H1 (cell line): ENCODE measurements at regions not wholly inside any gene's neighbourhood (a gene's known extent, or its start where the extent isn't known, plus 50 kb on each side); places are given as distances from the start of the nearest gene placed in this dataset.

ENCODE experiments used
- CEBPB ChIP-seq: IDR thresholded peaks from 2 replicates; pipeline ENCODE4 v1.6.1; 2012; ENCODE audit warnings: low read depth, low read length
- CHD7 ChIP-seq: fragments of 300-600 bp; sonication (generic); IDR thresholded peaks from 2 replicates; pipeline ENCODE4 v1.7.1; 2012; ENCODE audit warnings: low read length, moderate library complexity, mild to moderate bottlenecking, inconsistent platforms; ENCODE audit not compliant: insufficient replicate concordance
- HDAC2 ChIP-seq, 2 experiments: fragments of 300-600 bp in 1 of 2; sonication (generic) in 1 of 2; IDR thresholded peaks; 2 replicates each; pipeline ENCODE4 v1.6.1; 2011 to 2012; ENCODE audit warnings: low read depth in 2 of 2, low read length in 2 of 2, mild to moderate bottlenecking in 2 of 2, moderate library complexity in 2 of 2, borderline replicate concordance in 1 of 2, inconsistent platforms in 1 of 2
- KDM1A ChIP-seq: fragments of 200-600, 300-600 bp; sonication (generic); IDR thresholded peaks from 2 replicates; pipeline ENCODE4 v1.7.1; 2016; ENCODE audit warnings: mild to moderate bottlenecking, low read length, borderline replicate concordance
- KDM4A ChIP-seq: IDR thresholded peaks from one replicate; pipeline ENCODE4 v1.7.1; 2012; ENCODE audit warnings: low read depth, mild to moderate bottlenecking, moderate library complexity, low read length, inconsistent platforms; ENCODE audit not compliant: severe bottlenecking
- KDM5A ChIP-seq: fragments of 200-600 bp; IDR thresholded peaks from 2 replicates; pipeline ENCODE4 v1.7.1; 2012; ENCODE audit warnings: mild to moderate bottlenecking, low read length, inconsistent platforms, mixed read lengths
- RAD21 ChIP-seq, 2 experiments: IDR thresholded peaks in 1 of 2; conservative IDR thresholded peaks in 1 of 2; 2 replicates each; pipeline ENCODE4 v1.6.1; 2011; ENCODE audit warnings: low read depth in 2 of 2, low read length in 2 of 2, improper control_type of control experiment in 1 of 2, inconsistent platforms in 1 of 2, mild to moderate bottlenecking in 1 of 2, moderate library complexity in 1 of 2

- TF ChIP-seq CHD7 (no peak), CEBPB (no peak), RAD21 (IDR thresholded peaks at IDR 0.05 in 1 of 2, conservative IDR thresholded peaks at IDR 0.05 in 1 of 2; ENCODE audit: low read depth in 2 of 2, low read length in 2 of 2) (no peak), KDM5A (no peak), KDM1A (no peak), KDM4A (no peak), HDAC2 (IDR thresholded peaks at IDR 0.05; ENCODE audit: borderline replicate concordance in 1 of 2, low read depth in 2 of 2, low read length in 2 of 2) (no peak)
These were observed 103.6 kb upstream of the IVNS1ABP start (continued) for GRCh38 chr1:185420588-185421081.
